WTC11 (cell line): ENCODE measurements at regions not wholly inside any gene's neighbourhood (a gene's known extent, or its start where the extent isn't known, plus 50 kb on each side); places are given as distances from the start of the nearest gene placed in this dataset.

ENCODE experiments used
- ATAC-seq: fragments of 200-7000 bp; cut with Tn5 transposase; 2 replicates; pipeline ENCODE4 v1.10.0; 2021; ENCODE audit warnings: mild to moderate bottlenecking, moderate library complexity
- CTCF ChIA-PET: fragments of 300-600 bp; sonication (Branson Sonifier 250); formaldehyde crosslinking; loops from one replicate; lab custom pipeline; 2021; ENCODE audit warnings: antibody characterized with exemption; lab: Charles Lee
- POLR2A ChIA-PET: fragments of 350-600 bp; sonication (Branson Sonifier 250); formaldehyde crosslinking; loops from one replicate; lab custom pipeline; 2021; ENCODE audit warnings: antibody characterized with exemption; lab: Charles Lee
- DNase-seq: peaks from one replicate; pipeline ENCODE4 v3.0.0; 2021; ENCODE audit warnings: low spot score
- H3K27ac Mint-ChIP-seq: 2 replicates; pipeline ENCODE4 v1.8.0; 2021; ENCODE audit warnings: mixed read lengths
- H3K27me3 Mint-ChIP-seq: 2 replicates; pipeline ENCODE4 v1.8.0; 2021; ENCODE audit warnings: low read depth, mild to moderate bottlenecking, moderate library complexity, mixed read lengths
- H3K36me3 Mint-ChIP-seq: 2 replicates; pipeline ENCODE4 v1.8.0; 2021; ENCODE audit warnings: mixed read lengths
- H3K4me1 Mint-ChIP-seq: 2 replicates; pipeline ENCODE4 v1.8.0; 2022; ENCODE audit warnings: mixed read lengths
- H3K4me3 Mint-ChIP-seq: 2 replicates; pipeline ENCODE4 v1.8.0; 2021; ENCODE audit warnings: mild to moderate bottlenecking, moderate library complexity, mixed read lengths
- H3K9me3 Mint-ChIP-seq: 2 replicates; pipeline ENCODE4 v1.8.0; 2021; ENCODE audit warnings: mixed read lengths
- AR ChIP-seq: fragments of 250-450 bp; sonication (Bioruptor Pico); IDR thresholded peaks from 2 replicates; pipeline ENCODE4 v1.9.0; 2021; ENCODE audit warnings: mild to moderate bottlenecking
- CREM ChIP-seq: sonication (generic); formaldehyde crosslinking; IDR thresholded peaks from 2 replicates; pipeline ENCODE4 v1.8.1; 2022; ENCODE audit warnings: mild to moderate bottlenecking, missing genetic modification reagents, moderate library complexity
- FOXJ3 ChIP-seq: sonication (generic); formaldehyde crosslinking; IDR thresholded peaks from 2 replicates; pipeline ENCODE4 v1.9.0; 2021; ENCODE audit warnings: missing genetic modification reagents, mild to moderate bottlenecking, borderline replicate concordance
- FOXP1 ChIP-seq: sonication (generic); formaldehyde crosslinking; IDR thresholded peaks from 2 replicates; pipeline ENCODE4 v1.8.0; 2022; ENCODE audit warnings: missing genetic modification reagents, mild to moderate bottlenecking, moderate library complexity, borderline replicate concordance
- FOXP4 ChIP-seq: sonication (generic); formaldehyde crosslinking; IDR thresholded peaks from 2 replicates; pipeline ENCODE4 v1.8.0; 2022; ENCODE audit warnings: mild to moderate bottlenecking, missing genetic modification reagents
- JAZF1 ChIP-seq: fragments of 250-450 bp; sonication (Bioruptor Pico); IDR thresholded peaks from 2 replicates; pipeline ENCODE4 v1.9.0; 2021; ENCODE audit warnings: moderate library complexity, mild to moderate bottlenecking, inconsistent platforms
- MXD4 ChIP-seq: fragments of 250-450 bp; sonication (Bioruptor Pico); IDR thresholded peaks from 2 replicates; pipeline ENCODE4 v1.8.0; 2021; ENCODE audit warnings: mild to moderate bottlenecking, moderate library complexity, borderline replicate concordance
- NFATC4 ChIP-seq: fragments of 250-450 bp; sonication (Bioruptor Pico); IDR thresholded peaks from 2 replicates; pipeline ENCODE4 v1.9.0; 2021; ENCODE audit warnings: mild to moderate bottlenecking
- NFYB ChIP-seq: sonication (generic); formaldehyde crosslinking; conservative IDR thresholded peaks from 2 replicates; pipeline ENCODE4 v1.8.0; 2022; ENCODE audit warnings: low read depth, missing genetic modification reagents
- NR1H2 ChIP-seq: sonication (generic); formaldehyde crosslinking; IDR thresholded peaks from 2 replicates; pipeline ENCODE4 v1.9.0; 2021; ENCODE audit warnings: mild to moderate bottlenecking, moderate library complexity, missing genetic modification reagents
- OVOL2 ChIP-seq: fragments of 250-450 bp; sonication (Bioruptor Pico); IDR thresholded peaks from 2 replicates; pipeline ENCODE4 v1.9.0; 2021; ENCODE audit warnings: mild to moderate bottlenecking, borderline replicate concordance
- ZNF138 ChIP-seq: sonication (generic); formaldehyde crosslinking; conservative IDR thresholded peaks from 2 replicates; pipeline ENCODE4 v1.8.1; 2022; ENCODE audit warnings: mild to moderate bottlenecking, moderate library complexity, missing genetic modification reagents
- ZNF263 ChIP-seq: sonication (generic); formaldehyde crosslinking; IDR thresholded peaks from 2 replicates; pipeline ENCODE4 v1.8.1; 2022; ENCODE audit warnings: low read depth, mild to moderate bottlenecking, moderate library complexity, missing genetic modification reagents
- TF ChIP-seq, protein P1 (sequence below): sonication (generic); formaldehyde crosslinking; IDR thresholded peaks from 2 replicates; pipeline ENCODE4 v1.8.0; 2023; ENCODE audit warnings: mild to moderate bottlenecking, missing genetic modification reagents
- TF ChIP-seq, protein P2 (sequence below): sonication (generic); formaldehyde crosslinking; IDR thresholded peaks from 2 replicates; pipeline ENCODE4 v1.8.0; 2022; ENCODE audit warnings: mild to moderate bottlenecking, missing genetic modification reagents
- TF ChIP-seq, protein P3 (sequence below): sonication (generic); formaldehyde crosslinking; conservative IDR thresholded peaks from 2 replicates; pipeline ENCODE4 v1.8.1; 2022; ENCODE audit warnings: mild to moderate bottlenecking, missing genetic modification reagents

GRCh38 chr2:133685636-133686215, 117.5 kb upstream of the NCKAP5 start:
- POLR2A ChIA-PET = no interaction called here
- peaks cover 2% of the 10 kb centered on the region for H3K4me1 Mint-ChIP-seq
- CTCF ChIA-PET = no interaction called here

DNA sequence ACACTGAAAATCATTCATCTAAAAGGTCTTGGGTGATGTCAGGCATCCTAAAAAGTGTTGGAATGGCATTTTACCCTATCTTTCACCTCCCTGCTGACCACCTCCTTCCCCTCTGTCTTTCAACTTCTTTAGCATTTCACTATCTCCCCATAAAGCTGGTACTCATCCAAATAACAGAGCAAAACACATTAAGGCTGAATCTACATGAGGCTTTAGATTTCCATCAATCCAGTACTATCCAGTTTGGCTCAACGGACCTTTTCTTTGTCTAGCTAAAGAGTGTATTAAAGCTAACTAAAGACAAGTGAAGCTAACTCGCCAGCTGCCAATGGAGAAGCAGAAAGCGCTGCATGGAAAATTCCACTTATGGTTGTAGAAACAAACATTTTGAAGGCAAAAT, 122.5 kb upstream of the NCKAP5 start:
- ChIA-PET POLR2A (no interaction called here), CTCF (interaction anchor here (1.2 kb wide), 1 partner anchor 171 kb away, joined by 4 read pairs; no protein-coding TSS in a partner anchor)
- H3K36me3 Mint-ChIP-seq = no peaks in the 10 kb centered on the region
- no peak for ATAC-seq
- H3K27ac Mint-ChIP-seq = no peak overlapping the region
- peaks cover 13% of the 10 kb centered on the region for H3K9me3 Mint-ChIP-seq
- TF ChIP-seq ZNF263 (CRISPR knock-in tag) (no peak), FOXP1 (no peak), JAZF1 (no peak), NFYB (no peak), NFATC4 (CRISPR knock-in tag) (no peak), OVOL2 (no peak), FOXJ3 (no peak), ZNF138 (CRISPR knock-in tag) (no peak), FOXP4 (CRISPR knock-in tag) (no peak)
- TF ChIP-seq, protein P1, sequence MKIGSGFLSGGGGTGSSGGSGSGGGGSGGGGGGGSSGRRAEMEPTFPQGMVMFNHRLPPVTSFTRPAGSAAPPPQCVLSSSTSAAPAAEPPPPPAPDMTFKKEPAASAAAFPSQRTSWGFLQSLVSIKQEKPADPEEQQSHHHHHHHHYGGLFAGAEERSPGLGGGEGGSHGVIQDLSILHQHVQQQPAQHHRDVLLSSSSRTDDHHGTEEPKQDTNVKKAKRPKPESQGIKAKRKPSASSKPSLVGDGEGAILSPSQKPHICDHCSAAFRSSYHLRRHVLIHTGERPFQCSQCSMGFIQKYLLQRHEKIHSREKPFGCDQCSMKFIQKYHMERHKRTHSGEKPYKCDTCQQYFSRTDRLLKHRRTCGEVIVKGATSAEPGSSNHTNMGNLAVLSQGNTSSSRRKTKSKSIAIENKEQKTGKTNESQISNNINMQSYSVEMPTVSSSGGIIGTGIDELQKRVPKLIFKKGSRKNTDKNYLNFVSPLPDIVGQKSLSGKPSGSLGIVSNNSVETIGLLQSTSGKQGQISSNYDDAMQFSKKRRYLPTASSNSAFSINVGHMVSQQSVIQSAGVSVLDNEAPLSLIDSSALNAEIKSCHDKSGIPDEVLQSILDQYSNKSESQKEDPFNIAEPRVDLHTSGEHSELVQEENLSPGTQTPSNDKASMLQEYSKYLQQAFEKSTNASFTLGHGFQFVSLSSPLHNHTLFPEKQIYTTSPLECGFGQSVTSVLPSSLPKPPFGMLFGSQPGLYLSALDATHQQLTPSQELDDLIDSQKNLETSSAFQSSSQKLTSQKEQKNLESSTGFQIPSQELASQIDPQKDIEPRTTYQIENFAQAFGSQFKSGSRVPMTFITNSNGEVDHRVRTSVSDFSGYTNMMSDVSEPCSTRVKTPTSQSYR (CRISPR knock-in tag) = no peak
- TF ChIP-seq, protein P2, sequence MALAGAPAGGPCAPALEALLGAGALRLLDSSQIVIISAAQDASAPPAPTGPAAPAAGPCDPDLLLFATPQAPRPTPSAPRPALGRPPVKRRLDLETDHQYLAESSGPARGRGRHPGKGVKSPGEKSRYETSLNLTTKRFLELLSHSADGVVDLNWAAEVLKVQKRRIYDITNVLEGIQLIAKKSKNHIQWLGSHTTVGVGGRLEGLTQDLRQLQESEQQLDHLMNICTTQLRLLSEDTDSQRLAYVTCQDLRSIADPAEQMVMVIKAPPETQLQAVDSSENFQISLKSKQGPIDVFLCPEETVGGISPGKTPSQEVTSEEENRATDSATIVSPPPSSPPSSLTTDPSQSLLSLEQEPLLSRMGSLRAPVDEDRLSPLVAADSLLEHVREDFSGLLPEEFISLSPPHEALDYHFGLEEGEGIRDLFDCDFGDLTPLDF = no peak
- peaks cover 8% of the 10 kb centered on the region for H3K4me1 Mint-ChIP-seq
- H3K27me3 Mint-ChIP-seq = no peaks in the 10 kb centered on the region
- no peak for DNase-seq
- H3K4me3 Mint-ChIP-seq = no peak overlapping the region

More at GRCh38 chr2:133685636-133686215, 117.5 kb upstream of the NCKAP5 start:
- H3K9me3 Mint-ChIP-seq = no peaks in the 10 kb centered on the region
- H3K27me3 Mint-ChIP-seq = no peaks in the 10 kb centered on the region; the same call in 1 of the 2 replicates
- no peaks in the 10 kb centered on the region for H3K36me3 Mint-ChIP-seq
- H3K4me3 Mint-ChIP-seq = no peak overlapping the region
- ATAC-seq = no peak
- TF ChIP-seq CREM (CRISPR knock-in tag) (no peak), AR (no peak), FOXP4 (CRISPR knock-in tag) (no peak), NR1H2 (CRISPR knock-in tag) (no peak), ZNF138 (CRISPR knock-in tag) (no peak), MXD4 (CRISPR knock-in tag) (no peak)
- TF ChIP-seq, protein P3, sequence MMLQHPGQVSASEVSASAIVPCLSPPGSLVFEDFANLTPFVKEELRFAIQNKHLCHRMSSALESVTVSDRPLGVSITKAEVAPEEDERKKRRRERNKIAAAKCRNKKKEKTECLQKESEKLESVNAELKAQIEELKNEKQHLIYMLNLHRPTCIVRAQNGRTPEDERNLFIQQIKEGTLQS (CRISPR knock-in tag) = no peak
- DNase-seq = no peak
- no peak overlapping the region for H3K27ac Mint-ChIP-seq
